ENCODE measurements at regions not wholly inside any gene's neighbourhood (a gene's known extent, or its start where the extent isn't known, plus 50 kb on each side); places are given as distances from the start of the nearest gene placed in this dataset.

DNA sequence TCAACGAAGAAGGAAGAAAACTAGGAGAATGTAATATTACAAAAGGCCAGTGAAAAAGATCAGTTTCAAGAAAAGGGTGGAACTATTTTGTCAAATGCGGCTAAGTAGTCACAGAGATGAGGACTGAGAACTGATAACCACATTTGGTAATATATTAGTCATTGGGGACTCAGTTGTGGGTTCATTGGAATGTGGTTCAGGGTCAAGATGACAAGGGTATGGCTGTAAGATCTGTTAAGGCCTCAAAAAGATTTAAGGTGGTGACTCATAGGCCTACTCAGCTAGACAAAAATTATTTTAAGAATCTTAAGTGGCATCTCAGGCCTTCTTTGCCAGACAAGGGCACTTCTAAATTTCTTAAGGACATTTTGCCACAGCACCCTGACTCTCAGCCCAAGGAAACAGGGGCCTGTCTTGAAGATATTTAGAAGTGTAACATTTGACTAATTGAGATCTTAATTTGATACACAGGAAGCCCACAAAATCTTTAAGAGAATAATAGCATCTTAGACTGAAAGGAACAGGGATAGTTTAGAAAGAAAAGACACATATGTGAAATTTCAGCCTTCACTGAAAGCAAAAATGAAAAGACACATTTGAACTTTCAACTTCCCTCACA lies 81.3 kb downstream of the STRADB start:
- TF ChIP-seq, protein P1, sequence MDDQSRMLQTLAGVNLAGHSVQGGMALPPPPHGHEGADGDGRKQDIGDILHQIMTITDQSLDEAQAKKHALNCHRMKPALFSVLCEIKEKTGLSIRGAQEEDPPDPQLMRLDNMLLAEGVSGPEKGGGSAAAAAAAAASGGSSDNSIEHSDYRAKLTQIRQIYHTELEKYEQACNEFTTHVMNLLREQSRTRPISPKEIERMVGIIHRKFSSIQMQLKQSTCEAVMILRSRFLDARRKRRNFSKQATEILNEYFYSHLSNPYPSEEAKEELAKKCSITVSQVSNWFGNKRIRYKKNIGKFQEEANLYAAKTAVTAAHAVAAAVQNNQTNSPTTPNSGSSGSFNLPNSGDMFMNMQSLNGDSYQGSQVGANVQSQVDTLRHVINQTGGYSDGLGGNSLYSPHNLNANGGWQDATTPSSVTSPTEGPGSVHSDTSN (IDR thresholded peaks at IDR 0.05) = no peak
- TF ChIP-seq CBX8 (IDR thresholded peaks at IDR 0.05) (no peak), POLR2A (IDR thresholded peaks at IDR 0.05; ENCODE audit: low read length) (no peak), RFX5 (IDR thresholded peaks at IDR 0.05) (no peak)
- TF ChIP-seq, protein P2, sequence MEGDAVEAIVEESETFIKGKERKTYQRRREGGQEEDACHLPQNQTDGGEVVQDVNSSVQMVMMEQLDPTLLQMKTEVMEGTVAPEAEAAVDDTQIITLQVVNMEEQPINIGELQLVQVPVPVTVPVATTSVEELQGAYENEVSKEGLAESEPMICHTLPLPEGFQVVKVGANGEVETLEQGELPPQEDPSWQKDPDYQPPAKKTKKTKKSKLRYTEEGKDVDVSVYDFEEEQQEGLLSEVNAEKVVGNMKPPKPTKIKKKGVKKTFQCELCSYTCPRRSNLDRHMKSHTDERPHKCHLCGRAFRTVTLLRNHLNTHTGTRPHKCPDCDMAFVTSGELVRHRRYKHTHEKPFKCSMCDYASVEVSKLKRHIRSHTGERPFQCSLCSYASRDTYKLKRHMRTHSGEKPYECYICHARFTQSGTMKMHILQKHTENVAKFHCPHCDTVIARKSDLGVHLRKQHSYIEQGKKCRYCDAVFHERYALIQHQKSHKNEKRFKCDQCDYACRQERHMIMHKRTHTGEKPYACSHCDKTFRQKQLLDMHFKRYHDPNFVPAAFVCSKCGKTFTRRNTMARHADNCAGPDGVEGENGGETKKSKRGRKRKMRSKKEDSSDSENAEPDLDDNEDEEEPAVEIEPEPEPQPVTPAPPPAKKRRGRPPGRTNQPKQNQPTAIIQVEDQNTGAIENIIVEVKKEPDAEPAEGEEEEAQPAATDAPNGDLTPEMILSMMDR (IDR thresholded peaks at IDR 0.05) = no peak

All from A549 (cell line).